ENCODE measurements at regions not wholly inside any gene's neighbourhood (a gene's known extent, or its start where the extent isn't known, plus 50 kb on each side); places are given as distances from the start of the nearest gene placed in this dataset.

DNA sequence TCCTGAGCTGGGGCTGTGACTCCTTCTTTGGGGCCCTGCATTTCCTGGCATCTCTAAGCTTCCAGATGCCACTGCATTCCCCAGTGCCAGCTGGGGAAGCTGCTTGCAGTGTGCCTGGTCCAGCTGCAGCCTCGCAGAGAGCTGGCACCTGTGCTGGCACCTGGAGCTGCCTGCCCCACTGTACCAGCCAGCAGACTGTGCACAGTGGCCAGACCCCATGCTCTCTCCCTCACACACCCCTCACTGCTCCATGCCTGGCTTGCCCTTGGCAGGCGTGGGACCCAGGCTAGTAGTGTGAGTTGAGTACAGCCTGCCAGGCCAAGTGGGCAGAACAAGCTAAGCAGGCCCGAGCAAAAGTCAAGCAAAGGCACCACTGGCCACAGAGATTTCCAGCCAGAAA is 327.5 kb downstream of the NDFIP2 start:
- TF ChIP-seq, protein P1, sequence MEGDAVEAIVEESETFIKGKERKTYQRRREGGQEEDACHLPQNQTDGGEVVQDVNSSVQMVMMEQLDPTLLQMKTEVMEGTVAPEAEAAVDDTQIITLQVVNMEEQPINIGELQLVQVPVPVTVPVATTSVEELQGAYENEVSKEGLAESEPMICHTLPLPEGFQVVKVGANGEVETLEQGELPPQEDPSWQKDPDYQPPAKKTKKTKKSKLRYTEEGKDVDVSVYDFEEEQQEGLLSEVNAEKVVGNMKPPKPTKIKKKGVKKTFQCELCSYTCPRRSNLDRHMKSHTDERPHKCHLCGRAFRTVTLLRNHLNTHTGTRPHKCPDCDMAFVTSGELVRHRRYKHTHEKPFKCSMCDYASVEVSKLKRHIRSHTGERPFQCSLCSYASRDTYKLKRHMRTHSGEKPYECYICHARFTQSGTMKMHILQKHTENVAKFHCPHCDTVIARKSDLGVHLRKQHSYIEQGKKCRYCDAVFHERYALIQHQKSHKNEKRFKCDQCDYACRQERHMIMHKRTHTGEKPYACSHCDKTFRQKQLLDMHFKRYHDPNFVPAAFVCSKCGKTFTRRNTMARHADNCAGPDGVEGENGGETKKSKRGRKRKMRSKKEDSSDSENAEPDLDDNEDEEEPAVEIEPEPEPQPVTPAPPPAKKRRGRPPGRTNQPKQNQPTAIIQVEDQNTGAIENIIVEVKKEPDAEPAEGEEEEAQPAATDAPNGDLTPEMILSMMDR (IDR thresholded peaks at IDR 0.05; ENCODE audit: low read depth, low read length, poor library complexity, severe bottlenecking), result no peak
- TF ChIP-seq EZH2phosphoT487 (IDR thresholded peaks at IDR 0.05; ENCODE audit: borderline replicate concordance, low read length), result no peak

Data from DOHH2 (cell line).